Activated CD8-positive, alpha-beta memory T cell treated with anti-CD3 and anti-CD28 coated beads for 48 hours (primary cell): ENCODE measurements at regions not wholly inside any gene's neighbourhood (a gene's known extent, or its start where the extent isn't known, plus 50 kb on each side); places are given as distances from the start of the nearest gene placed in this dataset.

Source experiments
- DNase-seq, 3 experiments: peaks; one replicate each; pipeline ENCODE4 v3.0.0-alpha.2; 2020; ENCODE audit warnings: low read depth in 2 of 3, low spot score in 2 of 3

- no peak for DNase-seq
These were observed 695.9 kb downstream of the EPHA4 start for GRCh38 chr2:220876080-220876824.

DNA sequence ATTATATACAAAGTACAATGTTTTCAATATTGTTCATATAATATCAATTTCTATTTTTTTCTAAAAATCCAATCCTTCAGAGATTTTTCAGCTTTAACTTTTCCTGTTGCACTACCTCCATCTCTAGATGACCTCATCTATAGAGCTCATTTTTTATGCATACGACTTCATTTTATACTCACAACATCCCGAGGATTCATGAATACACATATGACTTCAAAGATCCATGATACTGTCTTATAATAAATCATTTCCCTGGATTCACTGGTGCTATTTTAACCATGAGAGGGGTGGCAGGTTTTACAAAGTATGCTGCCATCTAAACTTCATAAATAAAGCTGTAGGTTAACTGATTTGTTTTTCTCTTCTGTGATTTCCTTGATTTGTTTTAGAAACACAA, 694.6 kb downstream of the EPHA4 start:
- DNase-seq = no peak

DNA sequence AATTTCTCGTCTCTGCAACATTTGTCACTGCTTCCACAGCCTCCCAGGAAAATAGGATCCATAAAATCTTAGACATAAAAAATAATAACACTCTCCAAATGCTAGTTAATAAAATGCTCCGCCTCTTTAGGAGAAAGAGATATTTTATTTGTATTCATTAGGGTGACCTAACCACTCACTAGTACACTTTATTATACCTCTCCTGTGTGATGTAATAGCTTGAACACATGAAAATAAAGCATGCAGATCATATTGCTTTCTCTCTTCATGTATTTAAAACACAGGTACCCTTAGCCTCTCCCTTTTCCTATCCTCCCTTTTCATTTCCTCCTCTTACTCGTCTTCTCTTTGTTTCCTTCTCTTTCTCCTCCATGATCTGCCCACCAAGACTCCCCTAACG, 694.2 kb downstream of the EPHA4 start:
- no peak for DNase-seq

DNA sequence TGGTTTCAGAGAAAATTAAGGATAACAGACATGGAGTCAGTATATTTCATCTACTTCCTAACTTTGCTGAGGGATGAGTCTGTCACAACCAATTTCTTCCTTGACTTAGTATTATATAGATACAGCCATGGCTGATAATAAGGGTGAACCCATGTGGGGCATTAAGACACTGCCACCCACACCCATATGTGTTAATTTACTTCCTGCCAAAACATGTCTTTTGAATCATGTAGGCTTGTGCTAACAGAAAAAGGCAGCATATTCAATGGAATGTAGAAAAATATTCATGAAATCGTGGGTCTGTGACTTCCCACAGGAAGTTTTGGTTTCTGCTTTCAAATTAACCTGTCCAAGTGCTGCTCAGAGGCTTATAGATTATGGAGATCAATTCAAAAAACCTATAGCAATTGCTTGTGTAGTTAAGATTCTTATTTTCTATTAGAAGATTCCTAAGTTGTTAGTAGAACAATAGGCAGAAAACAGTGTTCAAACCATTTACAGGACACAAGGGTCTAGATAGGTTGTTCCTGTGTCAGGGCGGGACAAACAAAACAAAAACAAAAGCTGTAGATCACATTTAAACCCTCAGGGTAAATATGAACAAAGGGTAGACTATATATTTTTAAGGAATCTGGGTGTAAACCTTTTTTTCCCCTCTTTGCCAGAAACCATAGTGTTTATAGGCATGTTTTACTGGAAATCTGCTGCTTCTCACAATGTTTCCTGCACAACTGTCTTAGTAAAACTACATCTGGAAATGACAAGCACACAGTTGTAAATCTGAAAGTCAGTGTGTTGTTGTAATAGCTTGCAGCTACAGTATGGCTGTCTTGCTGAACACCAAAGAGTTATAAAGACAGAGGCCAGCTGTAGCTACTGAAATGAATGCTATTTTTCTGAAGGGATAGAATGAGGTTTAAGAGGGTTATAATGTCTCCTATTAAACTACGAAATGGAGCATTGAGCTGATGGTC, 691.2 kb downstream of the EPHA4 start:
- DNase-seq = no peak

DNA sequence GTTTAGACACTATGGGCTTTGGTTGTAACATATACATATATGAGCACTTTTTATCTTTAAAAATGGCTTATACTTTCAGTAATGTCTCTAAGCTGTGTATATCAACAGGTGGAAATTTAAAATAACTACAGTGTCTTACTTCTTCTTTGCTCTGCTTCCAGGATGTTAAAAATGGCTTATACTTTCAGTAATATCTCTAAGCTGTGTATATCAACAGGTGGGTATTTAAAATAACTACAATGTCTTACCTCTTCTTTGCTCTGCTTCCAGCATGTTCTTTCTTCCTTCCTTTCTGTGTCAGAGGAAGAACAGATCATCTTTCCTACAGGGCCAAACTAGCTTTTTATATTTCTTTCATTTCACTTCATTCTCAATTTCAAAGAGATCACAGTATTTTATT, 689.6 kb downstream of the EPHA4 start:
- no peak for DNase-seq

DNA sequence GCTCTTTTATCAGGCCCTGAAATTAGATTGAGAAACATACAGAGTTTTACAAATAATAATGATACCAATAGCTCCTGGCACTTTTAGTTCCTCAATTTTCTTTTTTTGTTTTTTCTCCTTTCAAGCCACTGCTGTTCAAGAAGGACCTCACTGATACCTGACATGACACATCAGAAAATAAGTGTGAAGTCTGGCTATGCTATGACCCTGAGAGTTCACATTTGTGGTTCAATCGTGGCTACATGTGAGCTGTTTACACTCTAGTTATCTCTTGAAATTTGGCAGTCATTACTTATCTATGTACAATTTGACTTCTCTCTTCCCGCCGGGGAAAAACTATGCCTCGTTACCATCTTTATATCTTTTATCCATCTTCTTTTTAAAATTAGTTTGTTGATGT, 686.5 kb downstream of the EPHA4 start:
- no peak for DNase-seq

DNA sequence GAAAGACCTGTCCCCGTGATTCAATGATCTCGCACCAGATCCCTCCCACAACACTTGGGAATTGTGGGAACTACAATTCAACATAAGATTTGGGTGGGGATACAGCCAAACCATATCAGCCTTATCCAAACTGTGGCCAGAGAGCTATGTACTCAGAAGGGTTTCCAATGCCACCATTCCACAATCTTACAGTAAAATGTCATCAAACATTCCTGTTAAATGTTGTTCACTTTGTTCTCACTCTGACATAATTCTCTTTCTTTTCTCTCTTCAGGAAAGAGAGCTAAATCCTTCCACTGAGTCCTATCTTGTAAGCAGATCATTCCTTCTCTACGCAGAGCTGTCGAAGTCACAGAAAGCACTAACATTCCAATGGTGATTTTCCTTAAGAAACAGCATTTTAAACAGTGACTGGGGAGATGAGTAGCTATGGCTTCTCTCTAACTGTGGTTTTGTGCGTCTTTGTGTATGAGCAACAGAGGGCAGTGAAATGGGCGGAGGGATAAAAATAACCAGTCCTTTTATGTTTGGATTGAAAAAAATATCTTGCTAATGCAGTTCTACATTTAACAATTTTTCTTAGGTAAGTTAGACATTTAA, 684.7 kb downstream of the EPHA4 start:
- DNase-seq = no peak

- no peak for DNase-seq
These were observed 684.2 kb downstream of the EPHA4 start for GRCh38 chr2:220887876-220888275.

DNA sequence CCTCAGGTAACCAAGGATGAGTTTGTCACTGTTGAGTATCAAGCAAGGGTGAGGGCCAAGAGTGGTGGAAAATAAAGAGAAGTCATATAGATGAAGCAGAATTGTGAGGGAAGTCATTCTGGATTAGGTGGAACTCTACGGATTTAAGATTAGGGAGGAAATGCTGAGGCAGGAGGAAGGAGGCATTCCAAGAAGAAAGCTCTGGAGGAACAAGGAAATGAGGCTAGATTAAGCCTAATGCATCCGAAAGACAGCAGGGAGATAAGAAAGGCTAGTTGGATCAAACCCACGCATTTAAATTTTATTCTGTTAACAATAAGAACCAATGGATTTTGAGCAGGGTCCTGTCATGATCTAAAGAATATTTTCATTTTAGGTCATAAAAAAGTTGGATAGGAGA, 681.2 kb downstream of the EPHA4 start:
- no peak for DNase-seq

DNA sequence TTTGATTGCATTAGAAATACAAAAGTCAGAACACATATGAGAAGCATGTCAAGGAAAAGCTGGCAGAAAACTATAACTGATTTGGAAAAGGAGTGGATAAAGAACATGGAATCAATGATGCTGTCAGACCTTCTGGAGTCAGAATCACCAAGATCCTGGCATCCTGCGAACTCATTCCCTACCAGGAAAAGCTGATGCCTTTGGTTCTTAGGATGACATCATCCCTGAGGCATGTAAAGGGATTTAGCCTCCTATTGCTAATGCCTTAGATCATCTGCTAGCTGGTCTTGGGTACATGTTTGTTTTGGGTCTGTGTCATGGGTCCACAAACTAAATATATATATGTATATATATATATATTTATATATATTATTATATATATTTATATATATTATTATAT, 680.7 kb downstream of the EPHA4 start:
- no peak for DNase-seq

DNA sequence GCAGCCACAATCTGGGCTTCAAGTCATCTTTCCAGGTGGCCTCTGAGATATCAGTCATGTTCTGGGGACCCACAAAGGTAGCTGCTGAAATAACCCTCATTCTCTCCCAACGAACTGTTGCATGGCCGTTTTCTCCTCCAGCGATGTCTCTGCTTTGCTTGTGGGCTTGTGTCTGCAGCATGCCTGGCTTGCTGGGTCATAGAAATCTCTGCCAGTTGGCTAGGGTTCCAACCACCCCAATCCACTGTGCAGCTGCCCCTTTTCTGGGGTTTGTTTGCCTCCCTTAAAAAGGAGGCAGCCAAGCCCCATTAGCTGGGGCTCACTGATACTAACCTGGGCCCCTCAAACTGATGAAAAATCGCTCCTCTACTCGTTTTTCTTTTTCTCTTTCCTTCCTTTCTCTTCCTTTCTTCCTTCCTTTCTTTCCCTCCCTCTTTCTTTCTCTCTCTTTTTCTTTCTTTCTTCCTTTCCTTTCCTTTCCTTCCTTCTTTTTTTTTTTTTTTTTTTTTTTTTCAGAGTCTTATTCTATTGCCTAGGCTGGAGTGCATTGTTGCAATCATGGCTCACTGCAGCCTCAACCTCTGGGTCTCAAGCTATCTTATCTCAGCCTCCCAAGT, 680.0 kb downstream of the EPHA4 start:
- no peak for DNase-seq

GRCh38 chr2:220893411-220893810, 678.7 kb downstream of the EPHA4 start:
- DNase-seq = no peak

- DNase-seq = no peak
These were observed 678.0 kb downstream of the EPHA4 start for GRCh38 chr2:220894069-220894468.

DNA sequence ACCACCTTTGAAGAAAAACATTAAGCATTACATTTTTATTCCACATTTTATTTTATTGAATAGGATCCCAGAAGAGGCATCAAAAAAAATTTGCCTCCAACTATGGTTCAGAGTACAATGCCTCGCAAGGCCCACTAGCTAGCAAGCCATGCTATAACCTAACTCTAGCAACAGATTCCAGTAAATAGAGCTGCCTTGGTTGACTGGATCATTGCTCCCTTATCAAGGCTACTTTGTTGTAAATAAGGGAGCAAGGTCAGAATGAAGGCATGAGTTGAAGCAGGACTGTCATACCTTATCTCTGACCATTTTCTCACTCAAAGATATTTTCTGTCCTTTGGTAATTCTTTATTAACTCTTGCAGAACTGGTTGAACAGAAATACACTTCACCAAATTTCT, 672.6 kb downstream of the EPHA4 start:
- no peak for DNase-seq

DNA sequence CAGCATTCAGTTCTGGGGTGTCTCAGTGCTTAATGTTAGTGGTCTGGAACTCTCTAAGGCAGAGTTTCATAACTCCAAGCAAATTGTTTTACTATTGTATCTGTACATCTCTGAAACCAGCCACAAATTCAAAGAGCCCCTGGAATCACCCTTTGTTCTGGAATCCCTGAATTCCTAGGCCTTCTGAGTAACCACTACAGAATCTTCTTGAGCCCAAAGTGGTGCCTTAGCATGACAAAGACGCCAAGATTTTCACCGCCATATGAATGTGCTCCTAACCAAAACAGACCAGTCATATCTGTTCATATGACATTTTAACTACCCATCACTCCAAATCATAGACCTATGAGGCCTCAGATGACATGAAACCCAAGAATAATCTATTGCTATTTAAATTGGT, 668.1 kb downstream of the EPHA4 start:
- DNase-seq = no peak

DNA sequence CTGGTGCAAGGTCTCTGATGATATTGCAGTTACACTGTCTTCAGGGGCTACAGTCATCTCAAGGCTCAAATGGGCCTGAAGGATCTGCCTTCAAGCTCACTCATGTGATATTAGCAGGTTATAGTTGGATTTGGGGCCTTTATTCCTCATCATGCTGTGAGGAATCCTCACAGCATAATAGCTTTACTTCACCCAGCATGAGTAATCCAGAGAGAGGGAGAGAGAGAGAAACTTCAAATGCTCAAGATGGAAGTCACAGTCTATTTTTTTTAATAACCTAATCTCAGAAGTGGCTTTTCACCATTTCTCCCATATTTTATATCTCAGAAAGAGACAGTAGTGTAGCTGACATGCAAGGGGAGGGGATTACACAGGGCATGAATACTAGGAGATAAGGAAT, 658.7 kb downstream of the EPHA4 start:
- DNase-seq = no peak

GRCh38 chr2:220915092-220915623, 656.9 kb downstream of the EPHA4 start:
- DNase-seq = no peak

DNA sequence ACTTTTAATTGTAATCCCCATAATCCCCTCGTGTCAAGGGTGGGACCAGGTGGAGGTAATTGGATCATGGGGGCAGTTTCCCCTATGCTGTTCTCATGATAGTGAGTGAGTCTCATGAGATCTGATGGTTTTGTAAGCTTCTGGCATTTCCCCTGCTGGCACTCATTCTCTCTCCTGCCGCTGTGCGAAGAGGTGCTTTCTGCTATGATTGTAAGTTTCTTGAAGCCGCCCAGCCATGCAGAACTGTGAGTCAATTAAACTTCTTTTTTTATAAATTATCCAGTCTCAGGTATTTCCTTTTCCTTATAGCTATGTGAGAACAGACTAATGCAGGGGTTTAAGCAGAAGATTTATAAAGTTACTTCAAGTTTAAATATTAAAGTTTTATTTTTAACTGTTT, 655.2 kb downstream of the EPHA4 start:
- DNase-seq = no peak

GRCh38 chr2:220930271-220931076, 641.6 kb downstream of the EPHA4 start:
- DNase-seq = no peak

GRCh38 chr2:220931491-220931890, 640.6 kb downstream of the EPHA4 start:
- DNase-seq = no peak
